Liver (tissue), 8 donors: ENCODE measurements at regions not wholly inside any gene's neighbourhood (a gene's known extent, or its start where the extent isn't known, plus 50 kb on each side); places are given as distances from the start of the nearest gene placed in this dataset.

ENCODE experiments used
- DNase-seq: peaks from one replicate; pipeline ENCODE4 v3.0.0-alpha.2; 2017; ENCODE audit warnings: low spot score
- H3K27ac ChIP-seq, 2 donors: one replicate each; pipeline ENCODE4 v1.7.0; 2013; ENCODE audit warnings: inconsistent platforms in 2 of 2, low read length in 2 of 2, control low read depth in 1 of 2, low read depth in 1 of 2, mild to moderate bottlenecking in 1 of 2
- H3K27me3 ChIP-seq, 4 donors: one replicate each; pipeline versions ENCODE4 v1.6.1 to v1.7.0; 2013; ENCODE audit warnings: low read length in 3 of 4, inconsistent platforms in 1 of 4, mild to moderate bottlenecking in 1 of 4, moderate library complexity in 1 of 4; ENCODE audit not compliant: control insufficient read depth in 4 of 4, insufficient read depth in 4 of 4
- H3K36me3 ChIP-seq, 4 donors: one replicate each; pipeline versions ENCODE4 v1.6.1 to v1.7.0; 2013; ENCODE audit warnings: low read length in 3 of 4, mild to moderate bottlenecking in 3 of 4, low read depth in 1 of 4, moderate library complexity in 1 of 4; ENCODE audit not compliant: control insufficient read depth in 4 of 4, insufficient read depth in 3 of 4
- H3K4me1 ChIP-seq, 4 donors: one replicate each; pipeline versions ENCODE4 v1.6.1 to v1.7.0; 2013; ENCODE audit warnings: low read length in 3 of 4, mild to moderate bottlenecking in 3 of 4, moderate library complexity in 1 of 4; ENCODE audit not compliant: control insufficient read depth in 4 of 4, insufficient read depth in 4 of 4
- H3K4me3 ChIP-seq, 3 donors: one replicate each; pipeline versions ENCODE4 v1.6.1 to v1.7.0; 2013; ENCODE audit warnings: low read length in 3 of 3, control low read depth in 1 of 3, low read depth in 1 of 3, mild to moderate bottlenecking in 1 of 3
- H3K9ac ChIP-seq, 2 donors: one replicate each; pipeline ENCODE4 v1.7.0; 2013; ENCODE audit warnings: low read length in 2 of 2, mild to moderate bottlenecking in 2 of 2, moderate library complexity in 2 of 2, control low read depth in 1 of 2, low read depth in 1 of 2
- H3K9me3 ChIP-seq, 4 donors: one replicate each; pipeline versions ENCODE4 v1.6.1 to v1.7.0; 2013; ENCODE audit warnings: low read length in 3 of 4; ENCODE audit not compliant: control insufficient read depth in 4 of 4
- ATF3 ChIP-seq: IDR thresholded peaks from 2 replicates; pipeline ENCODE4 v1.6.1; 2016; ENCODE audit warnings: antibody characterized with exemption
- CTCF ChIP-seq: fragments of 150-350 bp; IDR thresholded peaks from 2 replicates; pipeline ENCODE4 v1.5.1; 2017; ENCODE audit warnings: improper control_type of control experiment, low read depth, low read length; ENCODE audit not compliant: missing input control
- EGR1 ChIP-seq, 2 donors: IDR thresholded peaks; 2 replicates each; pipeline ENCODE4 v1.6.1; 2016 to 2018; ENCODE audit warnings: antibody characterized with exemption in 2 of 2, low read depth in 2 of 2
- FOXA2 ChIP-seq: IDR thresholded peaks from 2 replicates; pipeline ENCODE4 v1.6.1; 2016; ENCODE audit warnings: antibody characterized with exemption
- GABPA ChIP-seq, 2 donors: IDR thresholded peaks in 1 of 2; conservative IDR thresholded peaks in 1 of 2; 2 replicates each; pipeline ENCODE4 v1.6.1; 2016; ENCODE audit warnings: antibody characterized with exemption in 2 of 2, mild to moderate bottlenecking in 1 of 2, moderate library complexity in 1 of 2
- HNF4A ChIP-seq, 2 donors: conservative IDR thresholded peaks; 2 replicates each; pipeline ENCODE4 v1.6.1; 2016; ENCODE audit warnings: antibody characterized with exemption in 2 of 2, mild to moderate bottlenecking in 2 of 2
- HNF4G ChIP-seq: IDR thresholded peaks from 2 replicates; pipeline ENCODE4 v1.6.1; 2016; ENCODE audit warnings: antibody characterized with exemption
- JUND ChIP-seq, 2 donors: IDR thresholded peaks; 2 replicates each; pipeline ENCODE4 v1.6.1; 2016; ENCODE audit warnings: antibody characterized with exemption in 2 of 2
- MAX ChIP-seq: IDR thresholded peaks from 2 replicates; pipeline ENCODE4 v1.6.1; 2016; ENCODE audit warnings: antibody characterized with exemption
- RAD21 ChIP-seq, 2 donors: IDR thresholded peaks; 2 replicates each; pipeline ENCODE4 v1.6.1; 2016; ENCODE audit warnings: antibody characterized with exemption in 2 of 2, mild to moderate bottlenecking in 2 of 2
- RXRA ChIP-seq, 2 donors: IDR thresholded peaks; 2 replicates each; pipeline ENCODE4 v1.6.1; 2017 to 2018; ENCODE audit warnings: antibody characterized with exemption in 2 of 2, mild to moderate bottlenecking in 1 of 2
- SP1 ChIP-seq: IDR thresholded peaks from 2 replicates; pipeline ENCODE4 v1.6.1; 2018; ENCODE audit warnings: antibody characterized with exemption, mild to moderate bottlenecking
- TAF1 ChIP-seq: conservative IDR thresholded peaks from 2 replicates; pipeline ENCODE4 v1.6.1; 2016; ENCODE audit warnings: antibody characterized with exemption, mild to moderate bottlenecking
- YY1 ChIP-seq: IDR thresholded peaks from 2 replicates; pipeline ENCODE4 v1.6.1; 2016; ENCODE audit warnings: antibody characterized with exemption, mild to moderate bottlenecking
- ZBTB33 ChIP-seq: IDR thresholded peaks from 2 replicates; pipeline ENCODE4 v1.6.1; 2016; ENCODE audit warnings: antibody characterized with exemption
- WGBS: extraction: QIAGEN DNeasy Blood & Tissue Kit; methylation state at CpG from one replicate; pipeline ENCODE4 v1.1.7; 2013; 5-methylcytosine and 5-hydroxymethylcytosine counted together
- donor health status: healthy.
- donor health status: healthy.
- donor health status: healthy.
- donor health status: healthy.
- donor health status: healthy.

- TF ChIP-seq CTCF: no peak
- no peak for TF ChIP-seq SP1
These were observed 113.1 kb downstream of the QDPR start (continued) for GRCh38 chr4:17398805-17399204.

- Histone ChIP-seq H3K4me3 (no peak overlapping the region), H3K27ac (no peak overlapping the region), H3K4me1 (no peaks in the 10 kb centered on the region), H3K9ac (no peak overlapping the region), H3K9me3 (no peaks in the 10 kb centered on the region), H3K36me3 (no peaks in the 10 kb centered on the region), H3K27me3 (no peaks in the 10 kb centered on the region)
- no peak for DNase-seq
- TF ChIP-seq GABPA (IDR thresholded peaks at IDR 0.05 in 1 of 2, conservative IDR thresholded peaks at IDR 0.05 in 1 of 2): no peak
- no peak for TF ChIP-seq HNF4G
- TF ChIP-seq EGR1 (IDR thresholded peaks at IDR 0.05; ENCODE audit: low read depth in 2 of 2): no peak
- TF ChIP-seq RXRA (IDR thresholded peaks at IDR 0.05): no peak
- no peak for TF ChIP-seq JUND (IDR thresholded peaks at IDR 0.05)
- TF ChIP-seq YY1: no peak
- TF ChIP-seq ATF3: no peak
- no peak for TF ChIP-seq TAF1
- TF ChIP-seq ZBTB33: no peak
- TF ChIP-seq RAD21 (IDR thresholded peaks at IDR 0.05): no peak
- TF ChIP-seq SP1: no peak
- TF ChIP-seq CTCF: no peak
- TF ChIP-seq HNF4A (conservative IDR thresholded peaks at IDR 0.05): no peak
- TF ChIP-seq FOXA2: no peak
- TF ChIP-seq MAX: no peak
- WGBS: 90% methylated on average over 2 of the region's 2 CpGs
These were observed 113.9 kb downstream of the QDPR start for GRCh38 chr4:17398035-17398434.

GRCh38 chr4:17397611-17398010 is 114.3 kb downstream of the QDPR start:
- H3K9me3 ChIP-seq: no peaks in the 10 kb centered on the region
- no peak overlapping the region for H3K4me3 ChIP-seq
- no peaks in the 10 kb centered on the region for H3K27me3 ChIP-seq
- no peaks in the 10 kb centered on the region for H3K4me1 ChIP-seq
- H3K9ac ChIP-seq: no peak overlapping the region
- H3K36me3 ChIP-seq: no peaks in the 10 kb centered on the region
- no peak for DNase-seq
- 59% methylated on average over 3 of the region's 3 CpGs for WGBS
- no peak overlapping the region for H3K27ac ChIP-seq
- no peak for TF ChIP-seq JUND (IDR thresholded peaks at IDR 0.05)
- no peak for TF ChIP-seq ZBTB33
- no peak for TF ChIP-seq CTCF
- TF ChIP-seq RXRA (IDR thresholded peaks at IDR 0.05): no peak
- TF ChIP-seq ATF3: no peak
